GM12873 (cell line): ENCODE measurements at regions not wholly inside any gene's neighbourhood (a gene's known extent, or its start where the extent isn't known, plus 50 kb on each side); places are given as distances from the start of the nearest gene placed in this dataset.

Source experiments
- TF ChIP-seq, protein P1 (sequence below): IDR thresholded peaks from 2 replicates; pipeline ENCODE4 v1.5.1; 2012; ENCODE audit warnings: low read depth, mild to moderate bottlenecking, moderate library complexity, low read length, control low read depth; ENCODE audit not compliant: insufficient read depth; ENCODE audit errors: missing control alignments

DNA sequence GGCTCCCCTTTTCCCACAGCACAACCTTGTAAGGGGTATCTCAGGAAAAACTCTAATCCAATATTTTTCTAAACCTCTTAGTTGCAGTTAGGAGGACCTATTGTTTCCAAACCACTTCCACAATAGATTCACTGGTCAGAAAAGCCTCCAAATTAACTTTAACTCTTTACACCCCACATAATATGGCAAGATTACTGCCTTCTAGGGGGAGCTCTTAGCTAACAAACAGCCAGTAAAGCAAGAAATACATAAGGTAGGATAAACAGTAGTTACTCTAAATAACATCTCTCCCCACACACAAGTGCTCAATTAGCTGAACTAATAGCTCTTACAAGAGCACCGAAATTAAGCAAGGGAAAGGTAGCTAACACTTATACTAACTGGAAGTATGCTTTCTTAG is 192.1 kb upstream of the KIF2B start:
- TF ChIP-seq, protein P1, sequence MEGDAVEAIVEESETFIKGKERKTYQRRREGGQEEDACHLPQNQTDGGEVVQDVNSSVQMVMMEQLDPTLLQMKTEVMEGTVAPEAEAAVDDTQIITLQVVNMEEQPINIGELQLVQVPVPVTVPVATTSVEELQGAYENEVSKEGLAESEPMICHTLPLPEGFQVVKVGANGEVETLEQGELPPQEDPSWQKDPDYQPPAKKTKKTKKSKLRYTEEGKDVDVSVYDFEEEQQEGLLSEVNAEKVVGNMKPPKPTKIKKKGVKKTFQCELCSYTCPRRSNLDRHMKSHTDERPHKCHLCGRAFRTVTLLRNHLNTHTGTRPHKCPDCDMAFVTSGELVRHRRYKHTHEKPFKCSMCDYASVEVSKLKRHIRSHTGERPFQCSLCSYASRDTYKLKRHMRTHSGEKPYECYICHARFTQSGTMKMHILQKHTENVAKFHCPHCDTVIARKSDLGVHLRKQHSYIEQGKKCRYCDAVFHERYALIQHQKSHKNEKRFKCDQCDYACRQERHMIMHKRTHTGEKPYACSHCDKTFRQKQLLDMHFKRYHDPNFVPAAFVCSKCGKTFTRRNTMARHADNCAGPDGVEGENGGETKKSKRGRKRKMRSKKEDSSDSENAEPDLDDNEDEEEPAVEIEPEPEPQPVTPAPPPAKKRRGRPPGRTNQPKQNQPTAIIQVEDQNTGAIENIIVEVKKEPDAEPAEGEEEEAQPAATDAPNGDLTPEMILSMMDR: no peak

DNA sequence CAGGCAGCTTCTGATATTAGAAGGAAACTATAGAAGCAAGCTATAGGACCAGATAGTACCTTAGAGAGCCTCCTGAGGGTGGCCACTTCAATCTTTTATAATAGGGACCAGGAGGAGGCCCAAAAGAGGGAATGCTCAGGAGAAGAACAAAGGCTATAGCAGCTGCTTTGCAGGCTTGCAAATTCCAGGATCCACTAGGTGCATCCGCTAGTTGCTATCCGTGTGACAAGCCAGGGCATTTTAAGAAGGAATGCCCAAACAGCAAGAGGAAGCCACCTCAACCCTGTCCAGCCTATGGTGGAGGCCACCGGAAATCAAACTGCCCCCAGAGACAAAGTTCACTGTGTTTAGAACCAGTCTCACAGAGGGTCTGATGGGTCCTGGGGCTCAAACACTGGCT is 192.6 kb upstream of the KIF2B start:
- TF ChIP-seq, protein P1: no peak

DNA sequence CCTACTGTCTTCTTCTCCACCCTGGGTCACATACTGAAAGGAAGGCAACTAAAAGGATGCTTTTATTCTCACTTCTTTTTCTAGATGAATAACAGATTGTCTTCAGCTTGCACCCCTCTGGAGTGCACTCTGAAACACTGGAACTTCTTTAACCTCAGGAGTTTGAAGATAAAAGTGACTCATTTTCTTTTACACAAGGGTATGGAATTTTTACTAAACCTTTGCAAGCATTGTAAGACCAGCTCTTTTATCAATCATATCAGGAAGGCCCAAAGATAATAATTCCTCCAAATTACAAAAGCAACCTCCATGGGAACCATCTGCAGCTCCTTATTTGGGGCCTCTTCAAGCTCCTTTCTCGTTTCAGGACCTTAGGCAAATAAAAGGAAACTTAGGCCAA is 193.5 kb upstream of the KIF2B start:
- TF ChIP-seq, protein P1: no peak

DNA sequence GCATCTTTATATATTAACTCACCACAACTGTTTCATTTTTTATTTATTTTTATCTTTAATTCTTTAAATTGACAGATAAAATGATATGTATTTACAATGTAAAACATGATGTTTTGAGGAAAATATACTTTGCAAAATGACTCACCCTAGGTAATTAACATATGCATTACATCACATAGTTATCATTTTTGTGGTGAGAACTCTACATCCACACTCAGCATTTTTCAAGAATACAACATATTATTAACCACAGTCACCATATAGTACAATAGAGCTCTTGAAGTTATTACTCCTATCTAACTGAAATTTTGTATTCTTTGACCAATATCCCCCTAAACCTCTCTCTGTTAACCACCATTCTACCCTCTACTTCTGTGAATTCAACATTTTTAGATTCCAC is 194.7 kb upstream of the KIF2B start:
- TF ChIP-seq, protein P1: no peak

DNA sequence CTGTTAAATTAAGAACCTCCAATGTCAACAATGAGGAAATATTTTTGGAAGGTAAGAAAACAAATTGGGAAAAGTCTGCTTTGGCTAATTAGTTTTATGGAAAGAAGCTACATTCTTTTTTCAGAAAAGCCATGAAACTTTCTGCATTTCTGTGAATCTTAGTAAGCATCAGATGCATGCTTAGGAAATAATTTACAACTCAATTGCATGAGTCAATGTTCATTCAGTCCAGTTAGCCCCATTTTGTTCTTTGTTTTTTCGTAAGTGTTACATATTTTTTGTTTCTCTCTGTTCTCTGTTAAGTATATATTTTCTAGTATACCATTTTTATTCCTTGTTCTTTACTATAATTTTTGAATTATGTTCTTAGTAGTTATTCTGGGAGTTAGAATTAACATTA is 195.2 kb upstream of the KIF2B start:
- TF ChIP-seq, protein P1: no peak

DNA sequence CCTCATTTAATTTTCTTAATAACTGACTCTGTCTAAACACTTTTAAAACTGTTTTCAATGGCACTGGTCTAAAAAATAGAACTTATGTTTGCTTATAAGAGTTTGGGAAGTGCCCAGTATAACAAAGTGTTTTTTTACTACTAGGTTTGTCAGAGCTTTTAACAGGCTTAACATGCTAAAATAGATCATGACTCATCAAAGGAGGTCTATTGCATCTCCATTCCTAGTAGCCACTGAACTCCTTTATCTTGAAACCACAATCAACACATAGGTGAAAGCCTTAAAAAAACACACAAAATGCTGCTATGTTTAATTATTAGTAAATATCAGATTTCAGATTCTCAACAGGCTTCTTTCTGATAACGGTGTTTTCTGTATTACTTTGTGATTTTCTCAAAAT is 196.4 kb upstream of the KIF2B start:
- TF ChIP-seq, protein P1: no peak

DNA sequence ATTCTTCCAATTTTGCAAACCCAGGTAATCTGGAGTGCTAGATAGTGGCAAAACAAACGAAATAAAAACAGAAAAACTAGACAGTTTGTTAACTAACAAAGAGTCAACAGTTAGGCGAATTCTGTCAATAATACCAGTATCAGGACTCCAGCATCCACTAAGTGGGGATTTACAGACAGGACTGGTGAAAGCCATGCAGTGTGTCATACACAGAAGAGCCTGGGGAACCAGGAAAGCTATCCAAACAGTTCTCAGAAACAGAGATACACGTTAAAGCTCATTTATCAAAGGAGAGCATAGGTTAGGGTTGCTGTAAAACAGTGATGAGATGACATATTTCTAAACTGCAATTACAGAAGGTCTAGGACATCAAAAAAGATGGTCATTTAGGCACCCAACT is 203.7 kb upstream of the KIF2B start:
- TF ChIP-seq, protein P1: no peak
